Neural cell (in vitro differentiated cells): ENCODE measurements at regions not wholly inside any gene's neighbourhood (a gene's known extent, or its start where the extent isn't known, plus 50 kb on each side); places are given as distances from the start of the nearest gene placed in this dataset.

Experiments
- RAD21 ChIP-seq: fragments of 450-650 bp; conservative IDR thresholded peaks from 2 replicates; pipeline ENCODE4 v1.6.1; 2014; ENCODE audit warnings: antibody characterized with exemption, mild to moderate bottlenecking, moderate library complexity
- TF ChIP-seq, protein P1 (sequence below): fragments of 450-650 bp; IDR thresholded peaks from 2 replicates; pipeline ENCODE4 v1.5.1; 2014; ENCODE audit warnings: antibody characterized with exemption, mild to moderate bottlenecking, moderate library complexity; ENCODE audit not compliant: poor library complexity, severe bottlenecking

DNA sequence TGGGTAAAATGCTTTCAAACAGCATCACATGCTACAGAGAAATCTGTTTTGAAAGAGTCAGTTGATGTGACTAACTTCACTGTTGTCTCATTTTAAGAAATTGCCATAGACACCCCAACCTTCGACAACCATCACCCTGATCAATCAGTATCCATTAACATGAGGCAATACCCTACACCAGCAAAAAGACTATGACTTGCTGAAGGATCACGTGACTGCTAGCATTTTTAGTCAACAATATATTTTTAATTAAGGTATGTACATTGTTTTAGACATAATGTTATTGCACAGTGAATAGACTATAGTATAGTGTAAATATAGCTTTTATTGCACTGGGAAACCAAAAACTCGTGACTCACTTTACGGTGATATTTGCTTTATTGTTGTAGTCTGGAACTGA lies 200.0 kb upstream of the ARHGAP24 start:
- TF ChIP-seq, protein P1, sequence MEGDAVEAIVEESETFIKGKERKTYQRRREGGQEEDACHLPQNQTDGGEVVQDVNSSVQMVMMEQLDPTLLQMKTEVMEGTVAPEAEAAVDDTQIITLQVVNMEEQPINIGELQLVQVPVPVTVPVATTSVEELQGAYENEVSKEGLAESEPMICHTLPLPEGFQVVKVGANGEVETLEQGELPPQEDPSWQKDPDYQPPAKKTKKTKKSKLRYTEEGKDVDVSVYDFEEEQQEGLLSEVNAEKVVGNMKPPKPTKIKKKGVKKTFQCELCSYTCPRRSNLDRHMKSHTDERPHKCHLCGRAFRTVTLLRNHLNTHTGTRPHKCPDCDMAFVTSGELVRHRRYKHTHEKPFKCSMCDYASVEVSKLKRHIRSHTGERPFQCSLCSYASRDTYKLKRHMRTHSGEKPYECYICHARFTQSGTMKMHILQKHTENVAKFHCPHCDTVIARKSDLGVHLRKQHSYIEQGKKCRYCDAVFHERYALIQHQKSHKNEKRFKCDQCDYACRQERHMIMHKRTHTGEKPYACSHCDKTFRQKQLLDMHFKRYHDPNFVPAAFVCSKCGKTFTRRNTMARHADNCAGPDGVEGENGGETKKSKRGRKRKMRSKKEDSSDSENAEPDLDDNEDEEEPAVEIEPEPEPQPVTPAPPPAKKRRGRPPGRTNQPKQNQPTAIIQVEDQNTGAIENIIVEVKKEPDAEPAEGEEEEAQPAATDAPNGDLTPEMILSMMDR: no peak
- TF ChIP-seq RAD21: no peak
